Amygdala (tissue), 56 donors: ENCODE measurements at regions not wholly inside any gene's neighbourhood (a gene's known extent, or its start where the extent isn't known, plus 50 kb on each side); places are given as distances from the start of the nearest gene placed in this dataset.
"Not testable (repeated sequence)": the region's sequence is repeated elsewhere in the genome, so short reads cannot be mapped to it uniquely, and the experiment has no call there.

Source experiments
- DNase-seq, 56 donors: peaks; one replicate each; lab custom pipeline; 2025; lab: John Stamatoyannopoulos, UW

- no peak for DNase-seq
These were observed 482.7 kb upstream of the RGS6 start for GRCh38 chr14:71449316-71450055.

- no peak for DNase-seq
These were observed 480.7 kb upstream of the RGS6 start for GRCh38 chr14:71451501-71451900.

- no peak for DNase-seq
These were observed 479.7 kb upstream of the RGS6 start for GRCh38 chr14:71452539-71452938.

- no peak for DNase-seq
These were observed 479.2 kb upstream of the RGS6 start for GRCh38 chr14:71452987-71453386.

- no peak for DNase-seq
These were observed 478.2 kb upstream of the RGS6 start for GRCh38 chr14:71454010-71454409.

- no peak for DNase-seq
These were observed 477.5 kb upstream of the RGS6 start for GRCh38 chr14:71454513-71455332.

- DNase-seq = no peak
These were observed 472.1 kb upstream of the RGS6 start for GRCh38 chr14:71460091-71460490.

GRCh38 chr14:71461617-71462016 is 470.6 kb upstream of the RGS6 start:
- not testable (repeated sequence) for DNase-seq

- DNase-seq = no peak
These were observed 468.4 kb upstream of the RGS6 start for GRCh38 chr14:71463807-71464206.

GRCh38 chr14:71464840-71465239 is 467.4 kb upstream of the RGS6 start:
- no peak for DNase-seq

- no peak for DNase-seq
These were observed 466.9 kb upstream of the RGS6 start for GRCh38 chr14:71465316-71465715.

- no peak for DNase-seq
These were observed 466.0 kb upstream of the RGS6 start for GRCh38 chr14:71466251-71466650.

- DNase-seq = peak in 2 of 56 donors; percentile 8 to 28
These were observed 465.3 kb upstream of the RGS6 start for GRCh38 chr14:71466946-71467345.

GRCh38 chr14:71467361-71467811 is 464.8 kb upstream of the RGS6 start:
- no peak for DNase-seq

GRCh38 chr14:71468701-71469100 is 463.5 kb upstream of the RGS6 start:
- DNase-seq = peak in 1 of 56 donors; percentile 55

- no peak for DNase-seq
These were observed 462.4 kb upstream of the RGS6 start for GRCh38 chr14:71469643-71470335.

- no peak for DNase-seq
These were observed 460.4 kb upstream of the RGS6 start for GRCh38 chr14:71471634-71472355.

- DNase-seq = no peak
These were observed 459.6 kb upstream of the RGS6 start for GRCh38 chr14:71472356-71473340.

- DNase-seq = no peak
These were observed 458.4 kb upstream of the RGS6 start for GRCh38 chr14:71473843-71474242.
